HG03097 (cell line): ENCODE measurements at regions not wholly inside any gene's neighbourhood (a gene's known extent, or its start where the extent isn't known, plus 50 kb on each side); places are given as distances from the start of the nearest gene placed in this dataset.

Source experiments
- ATAC-seq: cut with Tn5 transposase; IDR thresholded peaks from one replicate; pipeline ENCODE4 v1.9.1; 2021; ENCODE audit not compliant: unreplicated experiment, low FRiP score

DNA sequence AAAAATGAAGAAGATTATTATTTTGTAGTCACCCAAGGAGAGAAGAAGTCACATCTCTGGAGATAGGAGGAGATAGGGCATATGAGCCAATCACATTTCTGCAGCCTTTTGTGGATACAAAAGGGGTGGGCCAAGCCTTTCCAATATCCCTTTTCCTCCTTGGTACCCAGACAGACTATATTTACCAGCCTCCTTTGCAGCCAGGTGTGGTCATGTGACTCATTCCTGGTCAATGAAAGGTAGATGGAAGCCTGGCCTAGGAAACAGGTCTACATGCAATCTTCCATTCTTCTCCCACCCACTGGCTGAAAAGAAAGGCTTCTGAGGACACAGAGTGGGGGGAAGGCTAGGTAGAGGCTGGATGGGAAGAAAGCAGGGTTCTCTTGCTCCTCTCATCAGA, 58.1 kb upstream of the ERG start:
- no peak for ATAC-seq

DNA sequence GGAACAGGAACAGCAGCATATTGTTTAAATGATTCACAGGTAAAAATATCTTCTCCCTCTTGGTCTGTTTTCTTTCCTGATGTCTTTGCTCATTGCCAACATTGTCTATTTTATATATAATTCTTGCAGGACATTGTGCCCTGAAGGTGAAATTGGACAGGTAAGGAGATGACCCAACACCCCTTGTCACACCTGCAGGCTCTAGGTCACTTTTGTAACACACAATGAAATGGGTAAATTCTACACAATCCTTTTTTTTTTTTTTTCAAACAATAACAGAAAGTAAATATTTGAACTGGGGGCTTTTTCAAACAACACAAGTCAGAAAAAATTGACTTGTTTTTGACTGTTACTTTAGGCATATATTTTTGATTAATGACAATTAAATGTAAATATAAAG, 62.9 kb upstream of the ERG start:
- ATAC-seq, result no peak

GRCh38 chr21:38561613-38562581, 63.6 kb upstream of the ERG start:
- ATAC-seq, result no peak

GRCh38 chr21:38567335-38567969, 69.2 kb upstream of the ERG start:
- no peak for ATAC-seq

GRCh38 chr21:38567970-38568360, 69.7 kb upstream of the ERG start:
- no peak for ATAC-seq

- ATAC-seq, result no peak
These were observed 71.5 kb upstream of the ERG start for GRCh38 chr21:38569733-38570132.

- no peak for ATAC-seq
These were observed 72.3 kb upstream of the ERG start for GRCh38 chr21:38570596-38570995.

GRCh38 chr21:38574895-38575575, 76.8 kb upstream of the ERG start:
- ATAC-seq, result no peak

GRCh38 chr21:38577887-38578286, 79.6 kb upstream of the ERG start:
- no peak for ATAC-seq

DNA sequence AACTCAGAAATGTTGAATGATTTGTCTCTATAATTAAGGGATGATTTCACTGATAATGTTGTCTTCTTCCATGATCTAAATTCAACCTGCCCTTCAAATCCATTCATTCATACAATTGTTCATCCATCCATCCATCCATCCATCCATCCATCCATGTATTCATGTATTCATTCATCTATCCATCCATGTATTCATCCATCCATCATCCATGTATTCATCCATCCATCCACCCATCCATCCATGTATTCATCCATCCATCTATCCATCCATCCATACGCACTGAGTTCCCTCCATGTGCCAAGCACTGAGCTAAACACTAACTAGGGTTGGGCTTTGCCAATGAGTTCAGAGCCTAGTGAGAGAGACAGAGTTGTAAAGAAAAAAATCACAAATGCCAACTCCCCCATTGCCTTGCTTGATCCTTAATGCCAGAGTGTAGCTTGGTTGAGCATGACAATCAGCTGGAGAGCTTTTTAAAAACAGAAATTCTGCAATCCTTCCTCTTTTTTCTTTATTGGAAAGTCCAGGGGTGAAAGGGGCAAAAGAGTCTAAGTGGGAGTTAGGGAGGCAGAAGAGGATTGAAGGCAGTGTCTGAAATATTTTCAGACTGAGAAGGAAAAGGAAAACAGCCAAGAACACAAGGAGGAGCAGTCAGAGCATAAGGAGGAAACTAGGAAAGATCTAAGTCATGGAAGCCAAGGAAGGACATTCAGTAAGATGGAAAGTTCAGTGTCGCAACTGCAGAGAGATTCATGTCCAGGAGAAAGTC, 92.4 kb upstream of the ERG start:
- ATAC-seq, result no peak

GRCh38 chr21:38591218-38591537, 92.9 kb upstream of the ERG start:
- no peak for ATAC-seq

- no peak for ATAC-seq
These were observed 98.2 kb upstream of the ERG start for GRCh38 chr21:38596264-38597042.

DNA sequence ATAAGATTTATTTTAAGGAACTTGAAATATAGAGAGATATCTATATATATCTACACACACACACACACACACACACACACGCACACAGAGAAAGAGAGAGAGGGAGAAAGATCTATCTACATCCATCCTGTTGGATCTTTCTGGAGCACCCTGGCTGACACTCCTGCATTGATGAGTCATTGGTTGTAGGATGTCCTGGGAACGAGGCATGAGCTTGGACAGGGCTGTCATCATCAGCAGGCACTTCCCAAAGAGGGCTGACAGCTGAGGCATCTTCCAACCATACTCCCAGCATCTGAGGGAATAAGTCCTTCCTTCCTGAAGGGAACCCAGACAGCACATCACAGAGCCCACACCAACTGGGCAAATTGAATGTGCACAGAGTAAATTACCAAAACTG, 99.1 kb upstream of the ERG start:
- ATAC-seq, result no peak

- ATAC-seq, result no peak
These were observed 100.1 kb upstream of the ERG start for GRCh38 chr21:38598413-38598812.

GRCh38 chr21:38599381-38599975, 101.2 kb upstream of the ERG start:
- ATAC-seq, result no peak

- no peak for ATAC-seq
These were observed 101.8 kb upstream of the ERG start for GRCh38 chr21:38600106-38600505.

DNA sequence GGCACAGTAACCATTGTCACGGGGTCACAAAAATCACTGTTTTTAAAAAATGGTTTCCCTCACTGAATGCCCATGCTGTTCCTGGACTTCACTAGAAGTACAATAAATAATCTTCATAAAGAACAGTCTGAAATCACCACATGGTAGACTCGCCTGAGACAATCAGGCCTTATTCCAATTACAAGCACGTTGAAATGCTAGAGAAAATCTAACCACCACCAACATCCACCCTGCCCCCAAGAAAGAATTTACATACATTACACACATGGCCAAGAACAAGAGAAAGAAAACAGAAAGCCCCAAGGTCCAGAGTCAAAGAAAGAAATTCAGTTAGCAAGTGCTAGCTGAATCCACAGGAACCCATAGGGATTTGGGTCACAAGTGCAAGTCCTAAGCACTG, 107.0 kb upstream of the ERG start:
- no peak for ATAC-seq

DNA sequence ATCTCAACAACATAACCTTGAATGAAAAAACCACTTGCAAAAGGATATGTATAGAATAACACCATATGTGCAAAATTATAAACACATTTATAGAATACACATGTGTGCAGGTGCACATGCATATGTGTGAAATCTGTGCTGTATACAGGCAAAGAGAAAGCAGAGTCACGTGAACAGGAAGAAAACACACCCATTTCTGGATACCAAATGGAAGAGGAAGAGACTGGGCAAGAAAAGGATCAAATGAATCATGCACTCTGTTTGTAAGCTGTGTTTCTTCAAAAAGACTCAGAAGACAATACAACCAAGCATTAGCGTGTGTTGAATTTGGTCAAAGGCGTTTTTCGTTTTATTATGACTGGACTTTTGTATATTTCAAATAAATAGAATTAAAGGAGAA, 111.3 kb upstream of the ERG start:
- ATAC-seq, result no peak

GRCh38 chr21:38610623-38611251, 112.5 kb upstream of the ERG start:
- ATAC-seq, result no peak
